ENCODE measurements at regions not wholly inside any gene's neighbourhood (a gene's known extent, or its start where the extent isn't known, plus 50 kb on each side); places are given as distances from the start of the nearest gene placed in this dataset.

- intact Hi-C loops (cut with micrococcal nuclease; ENCODE audit: unreplicated experiment), result no loop called here
- BruUV-seq (replicated peaks), result no TSS peak
- TF ChIP-seq CTCF (conservative IDR thresholded peaks at IDR 0.05; ENCODE audit: low read depth, low read length) (no peak), EZH2 (IDR thresholded peaks at IDR 0.05; ENCODE audit: borderline replicate concordance, low read depth, low read length, poor library complexity, severe bottlenecking) (no peak)
- H3K27ac ChIP-seq (ENCODE audit: low read depth, low read length, poor library complexity, severe bottlenecking), result no peak overlapping the region
- no peak for DNase-seq (ENCODE audit: low spot score)
- H3K4me3 ChIP-seq (ENCODE audit: low read depth, low read length, poor library complexity, severe bottlenecking), result no peak overlapping the region
- H3K27me3 ChIP-seq (replicated peaks; ENCODE audit: insufficient read depth, low read depth, low read length, poor library complexity), result no peaks in the 10 kb centered on the region
- H3K4me1 ChIP-seq (ENCODE audit: insufficient read depth, low read length, poor library complexity, severe bottlenecking), result no peaks in the 10 kb centered on the region
- no peaks in the 10 kb centered on the region for H3K36me3 ChIP-seq (ENCODE audit: insufficient read depth, low read length, poor library complexity, severe bottlenecking)
- ChIA-PET CTCF (no interaction called here), POLR2A (ENCODE audit: low non-redundant PET) (no interaction called here)
- no peaks in the 10 kb centered on the region for H3K9me3 ChIP-seq (ENCODE audit: low read depth, low read length, poor library complexity, severe bottlenecking)
These were observed 333.2 kb upstream of the MDGA2 start for GRCh38 chr14:48008646-48009045.

- H3K27me3 ChIP-seq (replicated peaks; ENCODE audit: insufficient read depth, low read depth, low read length, poor library complexity), result no peaks in the 10 kb centered on the region
- no peaks in the 10 kb centered on the region for H3K4me1 ChIP-seq (ENCODE audit: insufficient read depth, low read length, poor library complexity, severe bottlenecking)
- POLR2A ChIA-PET (ENCODE audit: low non-redundant PET), result no interaction called here
- no TSS peak for BruUV-seq (replicated peaks)
- TF ChIP-seq EZH2 (IDR thresholded peaks at IDR 0.05; ENCODE audit: borderline replicate concordance, low read depth, low read length, poor library complexity, severe bottlenecking) (no peak), CTCF (conservative IDR thresholded peaks at IDR 0.05; ENCODE audit: low read depth, low read length) (no peak)
- CTCF ChIA-PET, result no interaction called here
- no peak for DNase-seq (ENCODE audit: low spot score)
- no peaks in the 10 kb centered on the region for H3K36me3 ChIP-seq (ENCODE audit: insufficient read depth, low read length, poor library complexity, severe bottlenecking)
- no peak overlapping the region for H3K4me3 ChIP-seq (ENCODE audit: low read depth, low read length, poor library complexity, severe bottlenecking)
- H3K27ac ChIP-seq (ENCODE audit: low read depth, low read length, poor library complexity, severe bottlenecking), result no peak overlapping the region
- H3K9me3 ChIP-seq (ENCODE audit: low read depth, low read length, poor library complexity, severe bottlenecking), result no peaks in the 10 kb centered on the region
- intact Hi-C loops (cut with micrococcal nuclease; ENCODE audit: unreplicated experiment), result no loop called here
These were observed 330.6 kb upstream of the MDGA2 start for GRCh38 chr14:48005986-48006385.

- DNase-seq (ENCODE audit: low spot score), result no peak
- no TSS peak for BruUV-seq (replicated peaks)
- intact Hi-C loops (cut with micrococcal nuclease; ENCODE audit: unreplicated experiment), result no loop called here
- Histone ChIP-seq H3K4me3 (ENCODE audit: low read depth, low read length, poor library complexity, severe bottlenecking) (no peak overlapping the region), H3K27ac (ENCODE audit: low read depth, low read length, poor library complexity, severe bottlenecking) (no peak overlapping the region), H3K4me1 (ENCODE audit: insufficient read depth, low read length, poor library complexity, severe bottlenecking) (no peaks in the 10 kb centered on the region), H3K9me3 (ENCODE audit: low read depth, low read length, poor library complexity, severe bottlenecking) (no peaks in the 10 kb centered on the region), H3K36me3 (ENCODE audit: insufficient read depth, low read length, poor library complexity, severe bottlenecking) (no peaks in the 10 kb centered on the region), H3K27me3 (replicated peaks; ENCODE audit: insufficient read depth, low read depth, low read length, poor library complexity) (peaks cover 8% of the 10 kb centered on the region)
- CTCF ChIA-PET, result no interaction called here
- POLR2A ChIA-PET (ENCODE audit: low non-redundant PET), result no interaction called here
- TF ChIP-seq EZH2 (IDR thresholded peaks at IDR 0.05; ENCODE audit: borderline replicate concordance, low read depth, low read length, poor library complexity, severe bottlenecking) (no peak), CTCF (conservative IDR thresholded peaks at IDR 0.05; ENCODE audit: low read depth, low read length) (no peak)
These were observed 318.5 kb upstream of the MDGA2 start for GRCh38 chr14:47993883-47994282.
